ENCODE measurements at regions not wholly inside any gene's neighbourhood (a gene's known extent, or its start where the extent isn't known, plus 50 kb on each side); places are given as distances from the start of the nearest gene placed in this dataset.

- in situ Hi-C loops (cut with MboI; ENCODE audit: low sequenced_read_pairs, unreplicated experiment), result no loop called here
- no peak for DNase-seq (ENCODE audit: low spot score)
- no peak for TF ChIP-seq CTCF (IDR thresholded peaks at IDR 0.05; ENCODE audit: borderline replicate concordance, control extremely low read depth, extremely low read depth, insufficient read depth, missing control alignments)
These were observed 54.1 kb upstream of the RPS23 start for GRCh38 chr5:82332064-82332855.

- no peak for TF ChIP-seq CTCF (IDR thresholded peaks at IDR 0.05; ENCODE audit: borderline replicate concordance, control extremely low read depth, extremely low read depth, insufficient read depth, missing control alignments)
- no peak for DNase-seq (ENCODE audit: low spot score)
- in situ Hi-C loops (cut with MboI; ENCODE audit: low sequenced_read_pairs, unreplicated experiment), result no loop called here
These were observed 53.4 kb upstream of the RPS23 start for GRCh38 chr5:82331557-82331956.

GRCh38 chr5:82330530-82331270 is 52.5 kb upstream of the RPS23 start:
- no peak for TF ChIP-seq CTCF (IDR thresholded peaks at IDR 0.05; ENCODE audit: borderline replicate concordance, control extremely low read depth, extremely low read depth, insufficient read depth, missing control alignments)
- DNase-seq (ENCODE audit: low spot score), result no peak
- in situ Hi-C loops (cut with MboI; ENCODE audit: low sequenced_read_pairs, unreplicated experiment), result no loop called here

DNA sequence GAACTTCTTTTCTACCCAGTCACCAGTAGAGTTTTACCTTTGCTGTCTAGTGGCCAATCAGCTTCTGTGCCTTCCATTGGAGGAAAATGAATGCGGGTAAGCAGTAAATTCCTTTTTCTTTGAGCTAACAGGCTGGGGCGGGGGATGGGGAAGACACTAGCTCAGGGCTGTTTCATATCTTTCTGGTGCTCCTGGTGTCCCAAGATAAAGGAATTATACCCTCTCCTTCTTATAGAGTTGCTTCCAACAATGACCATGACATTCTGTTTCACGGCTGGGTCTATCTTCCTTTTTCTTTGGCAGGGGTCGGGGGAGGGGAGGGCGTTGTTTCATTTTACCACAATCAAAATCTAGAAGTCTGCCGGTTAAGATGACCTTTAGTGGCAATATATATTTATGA is 51.2 kb upstream of the RPS23 start:
- no peak for DNase-seq (ENCODE audit: low spot score)
- in situ Hi-C loops (cut with MboI; ENCODE audit: low sequenced_read_pairs, unreplicated experiment), result no loop called here
- TF ChIP-seq CTCF (IDR thresholded peaks at IDR 0.05; ENCODE audit: borderline replicate concordance, control extremely low read depth, extremely low read depth, insufficient read depth, missing control alignments), result no peak

All from GM13976 (cell line).